ENCODE measurements at regions not wholly inside any gene's neighbourhood (a gene's known extent, or its start where the extent isn't known, plus 50 kb on each side); places are given as distances from the start of the nearest gene placed in this dataset.

GRCh38 chr1:95627244-95627643 lies 393.2 kb downstream of the RWDD3 start:
- TF ChIP-seq CTCF (IDR thresholded peaks at IDR 0.05) (no peak), ZFX (IDR thresholded peaks at IDR 0.05; ENCODE audit: borderline replicate concordance) (no peak)
